HEK293 (cell line): ENCODE measurements at regions not wholly inside any gene's neighbourhood (a gene's known extent, or its start where the extent isn't known, plus 50 kb on each side); places are given as distances from the start of the nearest gene placed in this dataset.

Source experiments
- CTCF ChIA-PET: fragments of 350-600 bp; formaldehyde crosslinking; extraction: SDS; loops from one replicate; lab custom pipeline; 2021; ENCODE audit warnings: antibody characterized with exemption; lab: Yijun Ruan, JAX
- POLR2A ChIA-PET: fragments of 300-600 bp; formaldehyde crosslinking; extraction: SDS; loops from one replicate; lab custom pipeline; 2020; ENCODE audit warnings: antibody characterized with exemption, inconsistent platforms; lab: Yijun Ruan, JAX
- H3K27ac ChIP-seq: fragments of 200-500 bp; sonication (Bioruptor generic); 2 replicates; pipeline ENCODE4 v1.5.1; 2014; ENCODE audit warnings: low read depth, low read length, control low read depth, inconsistent platforms; ENCODE audit errors: extremely low read depth
- H3K36me3 ChIP-seq, 2 experiments: fragments of 200-500 bp in 1 of 2; sonication (Bioruptor generic) in 1 of 2; 1 replicate in 1 of 2; 2 replicates in 1 of 2; pipeline ENCODE4 v1.5.1; 2014 to 2017; ENCODE audit warnings: inconsistent platforms in 2 of 2, low read length in 2 of 2; ENCODE audit not compliant: control insufficient read depth in 2 of 2, insufficient read depth in 1 of 2
- H3K4me1 ChIP-seq: fragments of 200-500 bp; sonication (Bioruptor generic); 2 replicates; pipeline ENCODE4 v1.5.1; 2014; ENCODE audit warnings: mild to moderate bottlenecking, low read length, inconsistent platforms; ENCODE audit not compliant: control insufficient read depth, insufficient read depth
- H3K4me3 ChIP-seq: 2 replicates; pipeline ENCODE4 v1.5.1; 2011; ENCODE audit warnings: low read depth, mild to moderate bottlenecking, control low read depth, low read length, moderate library complexity
- H3K9me3 ChIP-seq: fragments of 200-500 bp; sonication (Bioruptor generic); 2 replicates; pipeline ENCODE4 v1.5.1; 2014; ENCODE audit warnings: low read depth, low read length, inconsistent platforms; ENCODE audit not compliant: control insufficient read depth, insufficient read depth
- ATF2 ChIP-seq: fragments of 450-650 bp; formaldehyde crosslinking; IDR thresholded peaks from 2 replicates; pipeline ENCODE4 v1.5.1; 2016; ENCODE audit warnings: missing biosample characterization, missing genetic modification characterization, low read depth
- FEZF1 ChIP-seq: fragments of 450-650 bp; formaldehyde crosslinking; IDR thresholded peaks from 2 replicates; pipeline ENCODE4 v1.5.1; 2016; ENCODE audit warnings: missing biosample characterization, missing genetic modification characterization
- HOXA7 ChIP-seq: sonication (generic); formaldehyde crosslinking; IDR thresholded peaks from 2 replicates; pipeline ENCODE4 v1.8.1; 2022; ENCODE audit warnings: missing genetic modification reagents, borderline replicate concordance
- IKZF3 ChIP-seq: fragments of 450-650 bp; IDR thresholded peaks from 2 replicates; pipeline ENCODE4 v1.5.0; 2018; ENCODE audit warnings: missing biosample characterization, mild to moderate bottlenecking, missing genetic modification characterization, moderate library complexity
- KLF10 ChIP-seq: fragments of 450-650 bp; IDR thresholded peaks from 2 replicates; pipeline ENCODE4 v1.5.1; 2018; ENCODE audit warnings: missing biosample characterization, mild to moderate bottlenecking, missing genetic modification characterization
- OVOL3 ChIP-seq: fragments of 450-650 bp; formaldehyde crosslinking; IDR thresholded peaks from 2 replicates; pipeline ENCODE4 v1.5.1; 2016; ENCODE audit warnings: missing biosample characterization, missing genetic modification characterization
- PRDM1 ChIP-seq: fragments of 450-650 bp; formaldehyde crosslinking; IDR thresholded peaks from 2 replicates; pipeline ENCODE4; 2016; ENCODE audit warnings: missing biosample characterization, missing genetic modification characterization
- YY2 ChIP-seq: fragments of 450-650 bp; formaldehyde crosslinking; IDR thresholded peaks from 2 replicates; pipeline ENCODE4 v1.5.1; 2016; ENCODE audit warnings: missing biosample characterization, missing genetic modification characterization
- ZFP69B ChIP-seq: fragments of 450-650 bp; formaldehyde crosslinking; IDR thresholded peaks from 2 replicates; pipeline ENCODE4 v1.5.1; 2016; ENCODE audit warnings: missing biosample characterization, missing genetic modification characterization
- ZNF121 ChIP-seq: fragments of 450-650 bp; formaldehyde crosslinking; IDR thresholded peaks from 2 replicates; pipeline ENCODE4 v1.5.1; 2016; ENCODE audit warnings: missing biosample characterization, missing genetic modification characterization
- ZNF169 ChIP-seq: fragments of 450-650 bp; formaldehyde crosslinking; IDR thresholded peaks from 2 replicates; pipeline ENCODE4 v1.5.1; 2016; ENCODE audit warnings: missing biosample characterization, missing genetic modification characterization
- ZNF24 ChIP-seq: fragments of 450-650 bp; formaldehyde crosslinking; IDR thresholded peaks from 2 replicates; pipeline ENCODE4 v1.5.1; 2016; ENCODE audit warnings: missing biosample characterization, missing genetic modification characterization
- ZNF280D ChIP-seq: fragments of 450-650 bp; formaldehyde crosslinking; IDR thresholded peaks from 2 replicates; pipeline ENCODE4 v1.5.1; 2016; ENCODE audit warnings: missing biosample characterization, missing genetic modification characterization
- ZNF37A ChIP-seq: fragments of 450-650 bp; IDR thresholded peaks from 2 replicates; pipeline ENCODE4 v1.5.1; 2018; ENCODE audit warnings: missing biosample characterization, missing genetic modification characterization
- ZNF391 ChIP-seq: fragments of 450-650 bp; formaldehyde crosslinking; IDR thresholded peaks from 2 replicates; pipeline ENCODE4 v1.5.1; 2016; ENCODE audit warnings: low read depth, missing biosample characterization, missing genetic modification characterization, borderline replicate concordance
- ZNF488 ChIP-seq: fragments of 450-650 bp; formaldehyde crosslinking; IDR thresholded peaks from 2 replicates; pipeline ENCODE4 v1.5.1; 2016; ENCODE audit warnings: missing biosample characterization, missing genetic modification characterization
- ZNF521 ChIP-seq: fragments of 450-650 bp; formaldehyde crosslinking; IDR thresholded peaks from 2 replicates; pipeline ENCODE4 v1.5.1; 2017; ENCODE audit warnings: missing biosample characterization, mild to moderate bottlenecking, missing genetic modification characterization
- ZNF571 ChIP-seq: fragments of 450-650 bp; formaldehyde crosslinking; IDR thresholded peaks from 2 replicates; pipeline ENCODE4 v1.5.0; 2017; ENCODE audit warnings: missing biosample characterization, missing genetic modification characterization
- ZNF580 ChIP-seq: fragments of 450-650 bp; formaldehyde crosslinking; IDR thresholded peaks from 2 replicates; pipeline ENCODE4 v1.5.1; 2016; ENCODE audit warnings: missing biosample characterization, missing genetic modification characterization
- ZNF585B ChIP-seq: fragments of 450-650 bp; formaldehyde crosslinking; IDR thresholded peaks from 2 replicates; pipeline ENCODE4 v1.5.1; 2016; ENCODE audit warnings: missing biosample characterization, missing genetic modification characterization
- ZNF596 ChIP-seq: fragments of 450-650 bp; IDR thresholded peaks from 2 replicates; pipeline ENCODE4 v1.5.0; 2018; ENCODE audit warnings: missing biosample characterization, mild to moderate bottlenecking, missing genetic modification characterization, moderate library complexity
- ZNF629 ChIP-seq: fragments of 450-650 bp; formaldehyde crosslinking; IDR thresholded peaks from 2 replicates; pipeline ENCODE4 v1.5.1; 2017; ENCODE audit warnings: missing biosample characterization, missing genetic modification characterization
- ZNF664 ChIP-seq: fragments of 450-650 bp; formaldehyde crosslinking; IDR thresholded peaks from 2 replicates; pipeline ENCODE4 v1.5.1; 2016; ENCODE audit warnings: missing biosample characterization, missing genetic modification characterization
- ZNF707 ChIP-seq: fragments of 450-650 bp; formaldehyde crosslinking; IDR thresholded peaks from 2 replicates; pipeline ENCODE4 v1.5.1; 2016; ENCODE audit warnings: missing biosample characterization, missing genetic modification characterization
- ZNF776 ChIP-seq: fragments of 450-650 bp; formaldehyde crosslinking; IDR thresholded peaks from 2 replicates; pipeline ENCODE4 v1.5.0; 2017; ENCODE audit warnings: missing biosample characterization, missing genetic modification characterization, borderline replicate concordance
- TF ChIP-seq, protein P1 (sequence below): fragments of 450-650 bp; formaldehyde crosslinking; IDR thresholded peaks from 2 replicates; pipeline ENCODE4 v1.5.1; 2016; ENCODE audit warnings: missing biosample characterization, missing genetic modification characterization

DNA sequence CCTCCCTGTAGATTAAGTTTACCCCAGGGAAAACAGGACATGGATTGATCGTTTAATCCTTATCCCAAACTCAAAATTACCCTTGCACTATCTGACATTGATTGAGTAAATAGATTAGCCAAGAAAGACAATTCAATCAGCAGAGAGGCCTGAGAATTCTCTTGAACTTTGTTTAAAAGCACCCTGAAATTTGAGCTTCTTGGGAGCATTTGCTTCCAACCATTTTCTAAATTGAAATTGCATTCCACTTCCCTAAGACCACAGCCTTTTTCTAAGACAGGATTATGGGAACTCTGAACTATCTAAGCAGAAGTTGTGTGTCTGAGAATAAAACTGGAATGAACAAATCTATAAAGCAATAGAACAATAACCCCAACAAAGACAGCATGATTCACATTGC is 76.6 kb upstream of the TNRC6A start:
- no peak overlapping the region for H3K4me3 ChIP-seq
- H3K36me3 ChIP-seq: no peaks in the 10 kb centered on the region
- 0 out of 2 replicates have a peak, but pooled peaks cover 2% of the 10 kb centered on the region for H3K4me1 ChIP-seq
- TF ChIP-seq ZNF707 (tag by site-specific recombination) (no peak), ZNF596 (no peak), FEZF1 (no peak), ZNF776 (tag by site-specific recombination) (no peak), ZNF121 (tag by site-specific recombination) (no peak), KLF10 (no peak), IKZF3 (tag by site-specific recombination) (no peak), ZNF391 (tag by site-specific recombination) (no peak), ZNF280D (no peak), ZNF629 (tag by site-specific recombination) (no peak), ZNF24 (tag by site-specific recombination) (no peak), ZNF571 (tag by site-specific recombination) (no peak), YY2 (tag by site-specific recombination) (no peak)
- TF ChIP-seq, protein P1, sequence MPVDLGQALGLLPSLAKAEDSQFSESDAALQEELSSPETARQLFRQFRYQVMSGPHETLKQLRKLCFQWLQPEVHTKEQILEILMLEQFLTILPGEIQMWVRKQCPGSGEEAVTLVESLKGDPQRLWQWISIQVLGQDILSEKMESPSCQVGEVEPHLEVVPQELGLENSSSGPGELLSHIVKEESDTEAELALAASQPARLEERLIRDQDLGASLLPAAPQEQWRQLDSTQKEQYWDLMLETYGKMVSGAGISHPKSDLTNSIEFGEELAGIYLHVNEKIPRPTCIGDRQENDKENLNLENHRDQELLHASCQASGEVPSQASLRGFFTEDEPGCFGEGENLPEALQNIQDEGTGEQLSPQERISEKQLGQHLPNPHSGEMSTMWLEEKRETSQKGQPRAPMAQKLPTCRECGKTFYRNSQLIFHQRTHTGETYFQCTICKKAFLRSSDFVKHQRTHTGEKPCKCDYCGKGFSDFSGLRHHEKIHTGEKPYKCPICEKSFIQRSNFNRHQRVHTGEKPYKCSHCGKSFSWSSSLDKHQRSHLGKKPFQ (tag by site-specific recombination): no peak
- TF ChIP-seq, all 188 proteins: peak for 0
- ChIA-PET POLR2A (no interaction called here), CTCF (no interaction called here)
- Histone ChIP-seq H3K9me3 (no peaks in the 10 kb centered on the region), H3K27ac (no peak overlapping the region)

- H3K36me3 ChIP-seq: no peaks in the 10 kb centered on the region
- ChIA-PET POLR2A (no interaction called here), CTCF (interaction anchor here (1.1 kb wide), 1 partner anchor 137 kb away, joined by 3 read pairs; no protein-coding TSS in a partner anchor)
- no peak overlapping the region for H3K4me3 ChIP-seq
- H3K27ac ChIP-seq: no peak overlapping the region
- 0 out of 2 replicates have a peak, but pooled peaks cover 2% of the 10 kb centered on the region for H3K4me1 ChIP-seq
- no peak for TF ChIP-seq OVOL3 (tag by site-specific recombination)
- no peak for TF ChIP-seq ZNF585B (tag by site-specific recombination)
- TF ChIP-seq ZNF580 (tag by site-specific recombination): no peak
- TF ChIP-seq ZNF37A (tag by site-specific recombination): no peak
- TF ChIP-seq PRDM1 (tag by site-specific recombination): no peak
- TF ChIP-seq ZNF664 (tag by site-specific recombination): no peak
- TF ChIP-seq ZNF521: no peak
- TF ChIP-seq ZFP69B: no peak
- TF ChIP-seq ZNF121 (tag by site-specific recombination): no peak
- TF ChIP-seq HOXA7 (CRISPR knock-in tag): no peak
- no peak for TF ChIP-seq ATF2 (tag by site-specific recombination)
- no peak for TF ChIP-seq ZNF488
- TF ChIP-seq ZNF169: no peak
- H3K9me3 ChIP-seq: no peaks in the 10 kb centered on the region
Observed at GRCh38 chr16:24653725-24654124, 75.7 kb upstream of the TNRC6A start.
